GM12872 (cell line): ENCODE measurements at regions not wholly inside any gene's neighbourhood (a gene's known extent, or its start where the extent isn't known, plus 50 kb on each side); places are given as distances from the start of the nearest gene placed in this dataset.

Source experiments
- TF ChIP-seq, protein P1 (sequence below): IDR thresholded peaks from 3 replicates; pipeline ENCODE4 v1.5.1; 2011; ENCODE audit warnings: low read depth, mild to moderate bottlenecking, low read length, moderate library complexity; ENCODE audit not compliant: insufficient read depth

DNA sequence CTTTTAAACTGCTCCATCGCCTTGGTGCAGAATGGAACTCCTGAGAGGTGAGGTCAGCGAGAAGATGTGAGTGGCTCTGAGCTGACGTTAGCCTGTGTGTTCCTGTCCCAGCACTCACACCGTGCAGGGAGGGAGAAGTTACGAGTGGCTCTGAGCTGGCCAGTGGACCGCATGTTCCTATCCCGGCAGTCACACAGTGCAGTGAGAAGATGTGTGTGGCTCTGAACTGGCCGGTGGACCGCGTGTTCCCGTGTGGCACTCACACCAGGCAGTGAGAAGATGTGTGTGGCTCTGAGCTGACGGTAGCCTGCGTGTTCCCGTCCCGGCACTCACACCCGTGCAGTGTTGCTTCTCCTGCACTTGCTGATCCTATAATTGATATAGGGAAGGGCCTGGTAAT lies 59.9 kb downstream of the VCPKMT start:
- TF ChIP-seq, protein P1, sequence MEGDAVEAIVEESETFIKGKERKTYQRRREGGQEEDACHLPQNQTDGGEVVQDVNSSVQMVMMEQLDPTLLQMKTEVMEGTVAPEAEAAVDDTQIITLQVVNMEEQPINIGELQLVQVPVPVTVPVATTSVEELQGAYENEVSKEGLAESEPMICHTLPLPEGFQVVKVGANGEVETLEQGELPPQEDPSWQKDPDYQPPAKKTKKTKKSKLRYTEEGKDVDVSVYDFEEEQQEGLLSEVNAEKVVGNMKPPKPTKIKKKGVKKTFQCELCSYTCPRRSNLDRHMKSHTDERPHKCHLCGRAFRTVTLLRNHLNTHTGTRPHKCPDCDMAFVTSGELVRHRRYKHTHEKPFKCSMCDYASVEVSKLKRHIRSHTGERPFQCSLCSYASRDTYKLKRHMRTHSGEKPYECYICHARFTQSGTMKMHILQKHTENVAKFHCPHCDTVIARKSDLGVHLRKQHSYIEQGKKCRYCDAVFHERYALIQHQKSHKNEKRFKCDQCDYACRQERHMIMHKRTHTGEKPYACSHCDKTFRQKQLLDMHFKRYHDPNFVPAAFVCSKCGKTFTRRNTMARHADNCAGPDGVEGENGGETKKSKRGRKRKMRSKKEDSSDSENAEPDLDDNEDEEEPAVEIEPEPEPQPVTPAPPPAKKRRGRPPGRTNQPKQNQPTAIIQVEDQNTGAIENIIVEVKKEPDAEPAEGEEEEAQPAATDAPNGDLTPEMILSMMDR = no peak

DNA sequence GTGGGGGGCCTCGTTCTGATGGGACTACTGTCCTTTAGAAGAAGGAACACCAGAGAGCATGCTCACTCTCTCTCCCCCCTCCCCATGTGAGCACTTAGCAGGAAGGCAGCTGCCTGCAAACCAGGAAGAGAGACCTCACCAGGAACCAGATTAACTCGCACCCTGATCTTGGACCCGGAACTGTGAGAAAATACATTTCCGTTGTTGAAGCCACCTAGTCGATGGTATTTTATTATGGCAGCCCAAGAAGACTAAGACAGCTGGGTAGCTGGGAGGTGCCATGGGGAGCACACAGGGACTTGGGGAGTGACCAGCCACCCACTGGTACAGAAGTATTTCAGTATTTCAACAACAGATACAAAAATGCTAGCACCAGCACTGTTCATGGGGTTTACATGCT lies 59.0 kb downstream of the VCPKMT start:
- TF ChIP-seq, protein P1 = no peak

DNA sequence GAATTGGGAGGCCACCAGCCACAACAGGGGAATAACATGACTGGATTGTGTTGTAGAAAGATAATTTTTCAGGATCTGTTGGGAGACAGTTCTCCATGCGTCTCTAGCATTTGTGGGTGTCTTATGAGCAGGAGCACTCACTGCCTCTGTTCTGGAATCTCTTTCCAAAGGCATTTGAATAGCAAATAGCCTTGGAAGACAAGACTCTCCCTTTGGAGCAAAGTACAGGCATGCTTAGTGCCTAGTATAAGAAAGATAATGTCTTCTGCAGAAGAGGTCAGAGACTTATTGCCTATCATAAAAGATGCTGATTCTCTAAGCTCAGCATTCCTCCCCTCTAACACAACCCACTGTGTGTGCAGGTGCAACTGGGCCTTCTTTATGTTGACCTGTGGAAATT lies 58.3 kb downstream of the VCPKMT start:
- TF ChIP-seq, protein P1 = no peak
